NCI-H748 (cell line): ENCODE measurements at regions not wholly inside any gene's neighbourhood (a gene's known extent, or its start where the extent isn't known, plus 50 kb on each side); places are given as distances from the start of the nearest gene placed in this dataset.
"Not testable (repeated sequence)": the region's sequence is repeated elsewhere in the genome, so short reads cannot be mapped to it uniquely, and the experiment has no call there.

ENCODE experiments used
- DNase-seq: peaks from one replicate; lab custom pipeline; 2025; ENCODE audit not compliant: unreplicated experiment; lab: John Stamatoyannopoulos, UW

GRCh38 chr16:75919664-75920063 lies 193.4 kb upstream of the CPHXL start:
- DNase-seq: no peak

DNA sequence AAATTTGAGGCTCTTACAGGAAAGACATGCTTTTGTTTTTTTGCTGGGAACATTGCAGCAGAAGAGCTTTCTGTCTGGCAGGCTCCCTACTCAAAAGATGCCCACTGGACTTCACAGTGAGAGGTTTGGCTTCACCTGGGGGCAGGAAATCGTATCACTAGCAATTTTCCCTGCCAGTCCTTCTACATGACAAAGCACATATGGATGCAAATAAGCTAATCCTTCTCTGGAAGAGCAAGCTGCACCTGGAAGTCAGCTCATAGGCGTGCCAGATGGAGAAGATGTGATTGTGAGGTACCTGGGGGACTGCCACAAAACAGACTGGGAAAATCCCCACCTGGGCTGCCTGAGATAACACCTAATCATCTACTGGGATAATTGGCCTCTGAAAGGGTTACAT lies 195.0 kb upstream of the CPHXL start:
- DNase-seq: peak; percentile 84

GRCh38 chr16:75922250-75922649 lies 196.0 kb upstream of the CPHXL start:
- DNase-seq: no peak

- no peak for DNase-seq
Observed at GRCh38 chr16:75924397-75924796, 198.1 kb upstream of the CPHXL start.

DNA sequence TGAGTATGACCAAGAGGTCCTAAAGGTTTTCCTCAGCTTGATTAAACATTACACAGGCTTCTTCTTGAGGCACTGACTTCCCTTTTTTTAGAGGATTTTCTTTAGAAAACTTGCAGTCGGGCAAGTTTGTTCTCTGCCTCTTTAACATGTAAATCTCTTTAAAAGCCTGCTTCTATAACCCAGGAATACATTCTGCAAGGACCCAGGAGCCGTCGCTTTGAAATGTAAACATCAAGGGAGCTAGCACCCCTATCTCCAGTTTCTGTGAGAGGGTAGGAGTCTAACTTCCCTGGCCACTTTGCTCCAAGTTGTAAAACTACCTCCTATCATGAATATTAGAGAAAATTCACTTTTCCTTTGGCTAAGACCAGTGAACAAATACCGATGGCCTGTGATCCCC lies 201.5 kb upstream of the CPHXL start:
- no peak for DNase-seq

DNA sequence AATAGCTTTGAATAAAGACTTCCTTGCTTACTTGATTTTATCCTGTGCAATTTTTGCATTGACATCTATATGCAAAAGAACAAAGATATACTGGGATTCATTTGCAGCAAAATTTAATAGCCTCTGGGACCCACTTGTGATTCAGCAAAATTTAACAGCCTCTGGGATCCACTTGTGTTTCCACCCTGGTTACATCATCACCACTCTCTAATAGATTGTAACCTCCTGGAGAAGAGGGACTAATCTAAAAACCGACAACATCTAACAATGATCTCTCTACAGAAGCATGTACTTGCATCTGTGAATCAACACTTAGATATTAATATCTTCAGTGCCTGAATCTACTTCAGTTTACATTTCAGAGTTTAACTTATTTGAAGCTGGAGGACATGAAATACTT lies 202.0 kb upstream of the CPHXL start:
- DNase-seq: no peak

DNA sequence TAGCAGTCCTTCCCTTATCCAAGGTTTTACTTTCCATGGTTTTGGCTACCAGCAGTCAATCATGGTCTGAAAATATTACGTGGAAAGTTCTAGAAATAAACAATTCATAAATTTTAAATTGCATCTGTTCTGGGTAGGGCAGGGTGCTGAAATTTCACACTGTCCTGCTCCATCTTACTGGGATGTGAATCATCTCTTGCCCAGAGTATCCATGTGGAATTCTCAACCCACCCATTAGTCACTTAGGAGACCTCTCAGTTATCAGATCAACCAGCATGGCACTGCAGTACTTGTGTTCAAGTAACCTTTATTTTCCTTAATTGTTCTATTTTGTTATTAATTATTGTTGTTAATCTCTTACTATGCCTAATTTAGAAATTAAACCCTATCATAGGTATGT lies 202.8 kb upstream of the CPHXL start:
- no peak for DNase-seq

GRCh38 chr16:75931043-75931442 lies 204.8 kb upstream of the CPHXL start:
- no peak for DNase-seq

DNA sequence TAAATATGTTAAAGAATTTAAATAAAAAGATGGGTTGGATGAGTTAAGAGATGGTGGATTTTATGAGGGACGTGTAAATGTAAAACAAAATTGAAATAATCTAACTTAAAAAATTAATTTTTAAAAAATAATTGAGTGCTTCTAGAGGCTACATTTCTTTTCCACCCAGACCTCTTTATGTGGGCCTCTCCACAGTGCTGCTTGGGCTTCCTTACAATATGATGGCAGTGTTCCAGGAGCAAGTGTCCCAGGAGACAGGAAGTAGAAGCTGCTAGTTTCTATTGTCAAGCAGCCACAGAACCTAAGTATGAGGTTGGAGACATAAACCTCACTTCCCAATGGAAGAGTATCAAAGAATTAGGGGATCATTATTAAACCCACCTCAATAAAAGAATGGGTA lies 205.7 kb upstream of the CPHXL start:
- no peak for DNase-seq

DNA sequence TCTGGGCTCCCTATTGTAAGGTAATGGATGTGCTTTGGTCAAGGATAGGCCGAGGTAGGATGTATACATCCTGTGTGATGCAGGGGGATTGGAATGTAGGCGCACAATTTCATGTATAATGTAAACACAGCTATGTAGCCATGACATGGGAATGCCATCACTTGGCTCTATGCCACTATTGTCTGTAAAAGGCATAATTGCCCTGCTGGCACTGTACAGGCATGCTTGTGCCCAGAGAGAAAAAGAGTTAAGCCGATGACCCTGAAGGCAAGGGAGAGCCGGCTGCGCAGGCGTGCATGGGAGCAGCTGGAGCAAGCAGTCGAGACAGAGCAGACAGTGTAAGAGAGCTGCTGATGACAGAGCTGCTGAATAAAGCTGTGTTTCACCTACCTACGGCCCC lies 212.5 kb upstream of the CPHXL start:
- DNase-seq: no peak

GRCh38 chr16:75942351-75942750 lies 216.1 kb upstream of the CPHXL start:
- DNase-seq: no peak

GRCh38 chr16:75942936-75943335 lies 216.6 kb upstream of the CPHXL start:
- DNase-seq: no peak

GRCh38 chr16:75943705-75944514 lies 217.6 kb upstream of the CPHXL start:
- DNase-seq: peak; percentile 62

GRCh38 chr16:75945916-75946457 lies 219.7 kb upstream of the CPHXL start:
- DNase-seq: no peak

DNA sequence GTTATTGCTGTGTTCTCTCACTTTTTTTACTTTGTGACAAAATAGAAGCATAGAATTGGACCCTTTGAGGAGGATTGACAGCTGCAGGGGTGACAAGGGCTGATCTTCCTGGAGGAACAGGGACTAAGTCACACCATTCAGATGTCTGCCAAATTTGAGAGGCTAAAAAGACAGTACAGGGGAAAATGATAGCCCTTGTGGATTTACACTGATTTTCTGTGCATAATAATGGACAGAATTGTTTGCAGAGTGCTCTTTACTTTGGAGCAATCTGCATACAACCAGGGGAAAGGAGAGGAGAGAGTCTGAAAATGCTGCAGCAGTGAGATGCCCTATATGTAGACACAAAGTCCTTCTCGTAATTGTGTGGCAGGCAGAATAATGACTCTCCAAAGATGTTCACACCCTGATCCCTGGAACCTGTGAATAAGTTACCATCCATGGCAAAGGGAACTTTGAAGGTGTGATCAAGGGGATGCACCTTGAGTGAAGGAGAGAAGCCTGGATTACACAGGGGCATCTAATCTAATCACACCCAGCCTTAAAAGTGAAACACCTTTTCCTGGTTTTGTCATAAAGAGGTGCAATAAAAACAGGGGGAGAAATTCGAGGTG lies 221.4 kb upstream of the CPHXL start:
- DNase-seq: no peak

GRCh38 chr16:75948441-75948840 lies 222.2 kb upstream of the CPHXL start:
- no peak for DNase-seq

- DNase-seq: no peak
Observed at GRCh38 chr16:75948886-75949285, 222.6 kb upstream of the CPHXL start.

DNA sequence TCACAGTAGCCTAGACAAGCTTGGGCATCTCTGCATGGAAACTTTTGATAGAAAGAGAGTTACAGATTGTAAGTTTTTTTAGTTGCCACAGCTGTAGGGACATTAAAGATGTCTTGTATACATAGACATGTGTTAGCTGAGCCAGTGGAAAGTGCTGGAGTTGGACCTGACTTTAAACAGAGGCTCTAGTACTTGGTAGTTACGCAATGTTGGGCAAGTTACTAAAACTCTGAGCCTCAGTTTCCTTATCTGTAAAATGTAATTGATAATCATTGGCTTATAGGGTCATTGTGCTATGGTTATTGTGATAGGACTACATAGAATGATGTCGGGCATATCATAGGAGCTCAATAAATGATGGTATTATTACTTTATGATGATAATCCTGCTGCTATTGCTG lies 225.8 kb upstream of the CPHXL start:
- DNase-seq: no peak

GRCh38 chr16:75957870-75958269 lies 231.6 kb upstream of the CPHXL start:
- DNase-seq: peak; percentile 10

- no peak for DNase-seq
Observed at GRCh38 chr16:75965504-75966374, 239.4 kb upstream of the CPHXL start.

DNA sequence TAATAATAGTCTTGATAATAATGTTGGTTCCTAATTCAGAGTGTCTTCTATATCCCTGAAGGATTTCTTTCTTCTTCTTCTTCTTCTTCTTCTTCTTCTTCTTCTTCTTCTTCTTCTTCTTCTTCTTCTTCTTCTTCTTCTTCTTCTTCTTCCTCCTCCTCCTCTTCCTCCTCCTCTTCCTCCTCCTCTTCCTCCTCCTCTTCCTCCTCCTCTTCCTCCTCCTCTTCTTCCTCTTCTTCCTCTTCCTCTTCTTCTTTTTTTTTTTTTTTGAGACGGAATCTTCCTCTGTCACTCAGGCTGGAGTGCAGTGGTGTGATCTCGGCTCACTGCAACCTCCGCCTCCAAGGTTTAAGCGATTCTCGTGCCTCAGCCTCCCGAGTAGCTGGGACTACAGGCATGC lies 242.8 kb upstream of the CPHXL start:
- DNase-seq: not testable (repeated sequence)

- DNase-seq: no peak
Observed at GRCh38 chr16:75971334-75971733, 245.0 kb upstream of the CPHXL start.
